PFSK-1 (cell line): ENCODE measurements at regions not wholly inside any gene's neighbourhood (a gene's known extent, or its start where the extent isn't known, plus 50 kb on each side); places are given as distances from the start of the nearest gene placed in this dataset.

Source experiments
- FOXP2 ChIP-seq: optimal IDR thresholded peaks from 2 replicates; pipeline ENCODE3; 2011; ENCODE audit warnings: borderline replicate concordance, control low read depth, inconsistent platforms; ENCODE audit not compliant: insufficient read depth; ENCODE audit errors: extremely low read length, extremely low read depth
- POLR2AphosphoS5 ChIP-seq: IDR thresholded peaks from 2 replicates; pipeline ENCODE4 v1.6.1; 2012; ENCODE audit warnings: low read depth, mild to moderate bottlenecking, control low read depth, low read length, moderate library complexity
- SIN3A ChIP-seq: IDR thresholded peaks from 2 replicates; pipeline ENCODE4 v1.6.1; 2012; ENCODE audit warnings: mild to moderate bottlenecking, low read length, moderate library complexity, borderline replicate concordance; ENCODE audit not compliant: insufficient read depth
- TAF1 ChIP-seq: IDR thresholded peaks from 2 replicates; pipeline ENCODE4 v1.6.1; 2012; ENCODE audit warnings: low read length, control low read depth, borderline replicate concordance; ENCODE audit not compliant: insufficient read depth
- TF ChIP-seq, protein P1 (sequence below), 2 experiments: IDR thresholded peaks; 2 replicates each; pipeline versions ENCODE4 v1.6.1 to v1.8.0; 2011 to 2012; ENCODE audit warnings: low read depth in 2 of 2, low read length in 2 of 2, control low read depth in 1 of 2, inconsistent platforms in 1 of 2, mild to moderate bottlenecking in 1 of 2, moderate library complexity in 1 of 2; ENCODE audit not compliant: insufficient read depth in 1 of 2

DNA sequence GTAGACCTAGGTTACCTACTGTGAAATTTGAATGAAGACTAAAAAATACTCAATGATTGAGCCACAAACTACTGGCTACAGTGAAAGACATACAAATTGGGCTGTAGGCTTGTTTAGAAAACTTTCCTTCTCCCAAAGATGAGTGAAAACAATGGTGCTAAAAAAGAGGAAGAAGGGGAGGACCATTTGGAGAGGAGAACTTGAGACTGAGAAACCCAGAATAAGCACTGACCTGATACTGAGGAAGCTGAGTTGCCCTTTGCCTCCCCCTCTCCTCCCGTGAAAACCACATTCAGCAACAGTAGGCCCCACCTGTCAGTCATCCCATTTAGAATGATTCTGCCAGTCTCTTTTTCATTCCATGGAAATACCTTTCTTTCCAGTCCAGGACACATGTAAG, 484.0 kb upstream of the TGFBR2 start:
- TF ChIP-seq TAF1 (no peak), FOXP2 (no peak), POLR2AphosphoS5 (no peak), SIN3A (no peak)
- TF ChIP-seq, protein P1, sequence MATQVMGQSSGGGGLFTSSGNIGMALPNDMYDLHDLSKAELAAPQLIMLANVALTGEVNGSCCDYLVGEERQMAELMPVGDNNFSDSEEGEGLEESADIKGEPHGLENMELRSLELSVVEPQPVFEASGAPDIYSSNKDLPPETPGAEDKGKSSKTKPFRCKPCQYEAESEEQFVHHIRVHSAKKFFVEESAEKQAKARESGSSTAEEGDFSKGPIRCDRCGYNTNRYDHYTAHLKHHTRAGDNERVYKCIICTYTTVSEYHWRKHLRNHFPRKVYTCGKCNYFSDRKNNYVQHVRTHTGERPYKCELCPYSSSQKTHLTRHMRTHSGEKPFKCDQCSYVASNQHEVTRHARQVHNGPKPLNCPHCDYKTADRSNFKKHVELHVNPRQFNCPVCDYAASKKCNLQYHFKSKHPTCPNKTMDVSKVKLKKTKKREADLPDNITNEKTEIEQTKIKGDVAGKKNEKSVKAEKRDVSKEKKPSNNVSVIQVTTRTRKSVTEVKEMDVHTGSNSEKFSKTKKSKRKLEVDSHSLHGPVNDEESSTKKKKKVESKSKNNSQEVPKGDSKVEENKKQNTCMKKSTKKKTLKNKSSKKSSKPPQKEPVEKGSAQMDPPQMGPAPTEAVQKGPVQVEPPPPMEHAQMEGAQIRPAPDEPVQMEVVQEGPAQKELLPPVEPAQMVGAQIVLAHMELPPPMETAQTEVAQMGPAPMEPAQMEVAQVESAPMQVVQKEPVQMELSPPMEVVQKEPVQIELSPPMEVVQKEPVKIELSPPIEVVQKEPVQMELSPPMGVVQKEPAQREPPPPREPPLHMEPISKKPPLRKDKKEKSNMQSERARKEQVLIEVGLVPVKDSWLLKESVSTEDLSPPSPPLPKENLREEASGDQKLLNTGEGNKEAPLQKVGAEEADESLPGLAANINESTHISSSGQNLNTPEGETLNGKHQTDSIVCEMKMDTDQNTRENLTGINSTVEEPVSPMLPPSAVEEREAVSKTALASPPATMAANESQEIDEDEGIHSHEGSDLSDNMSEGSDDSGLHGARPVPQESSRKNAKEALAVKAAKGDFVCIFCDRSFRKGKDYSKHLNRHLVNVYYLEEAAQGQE (IDR thresholded peaks at IDR 0.05; ENCODE audit: insufficient read depth in 1 of 2, low read depth in 2 of 2, low read length in 2 of 2) = no peak

DNA sequence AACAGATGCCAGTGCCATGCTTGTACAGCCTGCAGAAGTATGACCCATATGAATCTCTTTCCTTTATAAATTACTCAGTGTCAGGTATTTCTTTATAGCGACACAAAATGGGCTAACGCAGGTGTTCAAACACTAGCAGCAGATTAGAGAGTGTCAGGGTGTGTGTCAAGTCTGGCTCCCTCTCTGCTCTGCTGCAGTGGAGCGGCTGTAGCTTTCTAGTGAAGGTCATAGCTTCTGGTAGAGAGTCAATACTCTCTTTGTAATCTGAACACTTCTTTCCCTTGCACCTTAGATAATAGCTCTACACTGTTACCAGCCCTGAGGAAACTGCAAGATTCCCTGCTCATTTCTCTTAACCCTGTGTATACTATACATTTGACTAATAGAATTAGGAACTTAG, 483.2 kb upstream of the TGFBR2 start:
- TF ChIP-seq, protein P1 (IDR thresholded peaks at IDR 0.05; ENCODE audit: insufficient read depth in 1 of 2, low read depth in 2 of 2, low read length in 2 of 2) = no peak
- TF ChIP-seq FOXP2 (no peak), POLR2AphosphoS5 (no peak), TAF1 (no peak), SIN3A (no peak)

DNA sequence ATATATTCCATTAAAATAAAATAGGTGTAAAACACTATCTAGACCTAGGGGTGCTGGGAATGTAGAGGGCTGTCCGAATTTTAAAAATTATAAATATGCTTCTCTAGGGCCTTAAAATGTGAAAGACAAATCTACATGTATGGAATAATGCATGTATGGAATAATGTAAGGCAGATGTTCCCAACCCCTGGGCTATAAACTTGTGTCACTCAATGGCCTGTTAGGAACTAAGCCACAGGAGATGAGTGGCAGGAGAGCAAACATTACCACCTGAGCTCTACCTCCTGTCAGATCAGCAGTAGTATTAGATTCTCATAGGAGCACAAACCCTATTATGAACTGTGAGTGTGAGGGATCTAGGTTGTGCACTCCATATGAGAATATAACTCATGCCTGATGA, 482.6 kb upstream of the TGFBR2 start:
- TF ChIP-seq, protein P1 (IDR thresholded peaks at IDR 0.05; ENCODE audit: insufficient read depth in 1 of 2, low read depth in 2 of 2, low read length in 2 of 2) = no peak
- TF ChIP-seq TAF1 (no peak), SIN3A (no peak), POLR2AphosphoS5 (no peak), FOXP2 (no peak)

DNA sequence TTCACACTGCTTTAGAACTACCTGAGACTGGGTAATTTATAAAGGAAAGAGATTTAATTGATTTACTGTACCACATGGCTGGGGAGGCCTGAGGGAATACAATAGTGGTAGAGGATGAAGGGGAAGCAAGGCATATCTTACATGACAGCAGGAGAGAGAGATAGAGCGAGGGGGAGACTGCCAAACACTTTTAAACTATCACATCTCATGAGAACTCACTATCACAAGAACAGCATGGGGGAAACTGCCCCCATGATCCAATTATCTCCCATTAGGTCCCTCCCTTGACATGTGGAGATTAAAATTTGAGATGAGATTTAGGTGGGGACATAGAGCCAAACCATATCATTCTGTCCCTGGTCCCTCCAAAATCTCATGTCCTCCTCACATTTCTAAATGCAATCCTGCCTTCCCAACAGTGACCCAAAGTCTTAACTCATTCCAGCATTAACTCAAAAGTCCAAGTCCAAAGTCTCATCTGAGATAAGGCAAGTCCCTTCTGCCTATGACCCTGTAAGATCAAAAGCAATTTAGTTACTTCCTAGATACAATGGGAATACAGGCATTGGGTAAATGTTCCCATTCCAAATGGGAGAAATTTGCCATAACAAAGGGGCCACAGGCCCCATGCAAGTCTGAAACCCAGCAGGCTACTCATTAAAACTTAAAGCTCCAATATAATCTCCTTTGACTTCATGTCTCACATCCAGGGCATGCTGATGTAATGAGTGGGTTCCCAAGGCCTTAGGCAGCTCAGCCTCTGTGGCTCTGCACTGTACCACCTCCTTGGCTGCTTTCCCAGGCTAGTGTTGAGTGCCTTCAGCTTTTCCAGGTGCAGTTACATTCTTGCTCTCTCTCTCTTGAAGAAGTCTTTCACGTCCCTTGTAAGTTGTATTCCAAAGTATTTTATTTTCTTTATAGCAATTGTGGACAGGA, 481.7 kb upstream of the TGFBR2 start:
- TF ChIP-seq TAF1 (no peak), SIN3A (no peak), POLR2AphosphoS5 (no peak), FOXP2 (no peak)
- TF ChIP-seq, protein P1 (IDR thresholded peaks at IDR 0.05; ENCODE audit: insufficient read depth in 1 of 2, low read depth in 2 of 2, low read length in 2 of 2) = no peak
